Sigmoid colon (tissue), 4 donors: ENCODE measurements at regions not wholly inside any gene's neighbourhood (a gene's known extent, or its start where the extent isn't known, plus 50 kb on each side); places are given as distances from the start of the nearest gene placed in this dataset.

Experiments used
- CTCF ChIP-seq, 4 experiments: fragments of 450-650 bp in 3 of 4; fragments of 200-600 bp in 1 of 4; IDR thresholded peaks; one replicate each; pipeline ENCODE4 v1.5.1; 2016 to 2019; ENCODE audit warnings: antibody characterized with exemption in 4 of 4, mild to moderate bottlenecking in 3 of 4, moderate library complexity in 2 of 4
- EP300 ChIP-seq, 4 donors: sonication (generic); formaldehyde crosslinking; IDR thresholded peaks; one replicate each; pipeline ENCODE4 v1.6.1; 2017; ENCODE audit warnings: antibody characterized with exemption in 4 of 4
- POLR2A ChIP-seq, 2 donors: fragments of 450-650 bp; IDR thresholded peaks; one replicate each; pipeline ENCODE4 v1.6.1; 2016; ENCODE audit warnings: antibody characterized with exemption in 2 of 2, mild to moderate bottlenecking in 2 of 2, moderate library complexity in 2 of 2
- POLR2AphosphoS5 ChIP-seq, 4 donors: sonication (generic); formaldehyde crosslinking; IDR thresholded peaks; one replicate each; pipeline ENCODE4 v1.6.1; 2017; ENCODE audit warnings: antibody characterized with exemption in 4 of 4

GRCh38 chr7:115229401-115230105 lies 307.7 kb downstream of the MDFIC start:
- TF ChIP-seq POLR2A (IDR thresholded peaks at IDR 0.05) (no peak), CTCF (IDR thresholded peaks at IDR 0.05) (no peak), EP300 (IDR thresholded peaks at IDR 0.05) (no peak), POLR2AphosphoS5 (IDR thresholded peaks at IDR 0.05) (no peak)
